WTC11 (cell line): ENCODE measurements at regions not wholly inside any gene's neighbourhood (a gene's known extent, or its start where the extent isn't known, plus 50 kb on each side); places are given as distances from the start of the nearest gene placed in this dataset.

Source experiments
- ATF1 ChIP-seq: sonication (generic); formaldehyde crosslinking; IDR thresholded peaks from 2 replicates; pipeline ENCODE4 v1.8.1; 2023; ENCODE audit warnings: mild to moderate bottlenecking, moderate library complexity, missing genetic modification reagents
- ATF2 ChIP-seq: sonication (generic); formaldehyde crosslinking; IDR thresholded peaks from 2 replicates; pipeline ENCODE4 v1.8.1; 2022; ENCODE audit warnings: low read depth, missing genetic modification reagents, borderline replicate concordance
- CREB1 ChIP-seq: sonication (generic); formaldehyde crosslinking; IDR thresholded peaks from 2 replicates; pipeline ENCODE4 v1.8.0; 2023; ENCODE audit warnings: mild to moderate bottlenecking, missing genetic modification reagents
- CTCF ChIP-seq: fragments of 200-600 bp; IDR thresholded peaks from 2 replicates; pipeline ENCODE4 v1.8.0; 2022; ENCODE audit warnings: antibody characterized with exemption
- EMX1 ChIP-seq: fragments of 250-450 bp; sonication (Bioruptor Pico); IDR thresholded peaks from 2 replicates; pipeline ENCODE4 v1.8.0; 2021; ENCODE audit warnings: mild to moderate bottlenecking
- MAX ChIP-seq: sonication (generic); formaldehyde crosslinking; IDR thresholded peaks from 2 replicates; pipeline ENCODE4 v1.8.0; 2022; ENCODE audit warnings: mild to moderate bottlenecking, missing genetic modification reagents
- OVOL2 ChIP-seq: fragments of 250-450 bp; sonication (Bioruptor Pico); IDR thresholded peaks from 2 replicates; pipeline ENCODE4 v1.9.0; 2021; ENCODE audit warnings: mild to moderate bottlenecking, borderline replicate concordance
- STAT6 ChIP-seq: sonication (generic); formaldehyde crosslinking; conservative IDR thresholded peaks from 2 replicates; pipeline ENCODE4 v1.8.1; 2023; ENCODE audit warnings: mild to moderate bottlenecking, low read depth, missing genetic modification reagents, moderate library complexity
- USF1 ChIP-seq: sonication (generic); formaldehyde crosslinking; IDR thresholded peaks from 2 replicates; pipeline ENCODE4 v1.8.0; 2022; ENCODE audit warnings: mild to moderate bottlenecking, missing genetic modification reagents
- USF2 ChIP-seq: sonication (generic); formaldehyde crosslinking; IDR thresholded peaks from 2 replicates; pipeline ENCODE4 v1.8.1; 2023; ENCODE audit warnings: mild to moderate bottlenecking, missing genetic modification reagents, moderate library complexity
- ZBTB21 ChIP-seq: sonication (generic); formaldehyde crosslinking; IDR thresholded peaks from 2 replicates; pipeline ENCODE4 v1.8.1; 2023; ENCODE audit warnings: mild to moderate bottlenecking, missing genetic modification reagents, borderline replicate concordance

GRCh38 chr3:68163968-68164367 lies 509.6 kb upstream of the SUCLG2 start:
- no peak for TF ChIP-seq CTCF
- TF ChIP-seq OVOL2, result no peak
- TF ChIP-seq ZBTB21 (CRISPR knock-in tag), result no peak
- TF ChIP-seq ATF2, result no peak
- TF ChIP-seq USF1, result no peak
- no peak for TF ChIP-seq CREB1 (CRISPR knock-in tag)
- no peak for TF ChIP-seq ATF1 (CRISPR knock-in tag)
- no peak for TF ChIP-seq STAT6 (CRISPR knock-in tag)
- TF ChIP-seq EMX1 (CRISPR knock-in tag), result no peak
- no peak for TF ChIP-seq USF2 (CRISPR knock-in tag)
- TF ChIP-seq MAX, result no peak
